ENCODE measurements at regions not wholly inside any gene's neighbourhood (a gene's known extent, or its start where the extent isn't known, plus 50 kb on each side); places are given as distances from the start of the nearest gene placed in this dataset.

- Histone ChIP-seq H3K79me2 (ENCODE audit: low read depth) (no peaks in the 10 kb centered on the region), H4K20me1 (ENCODE audit: low read depth) (no peaks in the 10 kb centered on the region), H3F3A (ENCODE audit: low read depth) (no peaks in the 10 kb centered on the region), H3K27me3 (no peaks in the 10 kb centered on the region), H3K9ac (no peak overlapping the region), H3K4me3 (no peak overlapping the region), H3K4me2 (no peak overlapping the region), H3K4me1 (no peaks in the 10 kb centered on the region), H3K36me3 (no peaks in the 10 kb centered on the region), H3K27ac (no peak overlapping the region), H2AFZ (replicated peaks) (no peak overlapping the region), H3K9me3 (ENCODE audit: low read depth) (no peaks in the 10 kb centered on the region)
- DNase-seq (ENCODE audit: low spot score) = no peak
- Mint-ChIP-seq H3K27me3 (ENCODE audit: insufficient read depth, low read depth) (no peaks in the 10 kb centered on the region), H3K9me3 (no peaks in the 10 kb centered on the region), H3K4me1 (no peaks in the 10 kb centered on the region), H3K27ac (no peak overlapping the region), H3K36me3 (no peaks in the 10 kb centered on the region), H3K4me3 (no peak overlapping the region)
- TF ChIP-seq EZH2phosphoT487 (IDR thresholded peaks at IDR 0.05) = no peak
Measured at GRCh38 chr9:118426772-118427171, 722.6 kb downstream of the TLR4 start.

GRCh38 chr9:118438810-118439209 is 734.6 kb downstream of the TLR4 start:
- no peaks in the 10 kb centered on the region for H3K27me3 ChIP-seq
- H3K27me3 Mint-ChIP-seq (ENCODE audit: insufficient read depth, low read depth) = no peaks in the 10 kb centered on the region
- H3K79me2 ChIP-seq (ENCODE audit: low read depth) = no peaks in the 10 kb centered on the region
- no peaks in the 10 kb centered on the region for H3K9me3 ChIP-seq (ENCODE audit: low read depth)
- H3K4me1 ChIP-seq = peaks cover 16% of the 10 kb centered on the region
- H3F3A ChIP-seq (ENCODE audit: low read depth) = peaks cover 14% of the 10 kb centered on the region
- H3K9me3 Mint-ChIP-seq = no peaks in the 10 kb centered on the region
- H3K36me3 Mint-ChIP-seq = no peaks in the 10 kb centered on the region
- TF ChIP-seq EZH2phosphoT487 (IDR thresholded peaks at IDR 0.05) (no peak), CTCF (IDR thresholded peaks at IDR 0.05) (no peak), EZH2 (IDR thresholded peaks at IDR 0.05) (no peak)
- H2AFZ ChIP-seq (replicated peaks) = peak overlapping the region; percentile 12
- H3K9ac ChIP-seq = no peak overlapping the region
- peak overlapping the region; percentile 72 for H3K27ac ChIP-seq
- no peaks in the 10 kb centered on the region for H3K36me3 ChIP-seq
- no peak overlapping the region for H3K27ac Mint-ChIP-seq
- H3K4me3 ChIP-seq = no peak overlapping the region
- no peak for DNase-seq (ENCODE audit: low spot score)
- peaks cover 12% of the 10 kb centered on the region for H3K4me1 Mint-ChIP-seq
- H3K4me2 ChIP-seq = peak overlapping the region; percentile 31
- H4K20me1 ChIP-seq (ENCODE audit: low read depth) = no peaks in the 10 kb centered on the region
- H3K4me3 Mint-ChIP-seq = no peak overlapping the region

GRCh38 chr9:118439441-118439840 is 735.2 kb downstream of the TLR4 start:
- peak; percentile 5 for DNase-seq (ENCODE audit: low spot score)
- H3K9me3 ChIP-seq (ENCODE audit: low read depth) = no peaks in the 10 kb centered on the region
- H3K4me2 ChIP-seq = peak overlapping the region; percentile 31
- Mint-ChIP-seq H3K27me3 (ENCODE audit: insufficient read depth, low read depth) (no peaks in the 10 kb centered on the region), H3K9me3 (no peaks in the 10 kb centered on the region), H3K27ac (no peak overlapping the region), H3K36me3 (no peaks in the 10 kb centered on the region), H3K4me1 (peaks cover 11% of the 10 kb centered on the region), H3K4me3 (no peak overlapping the region)
- H3K9ac ChIP-seq = no peak overlapping the region
- no peak overlapping the region for H3K4me3 ChIP-seq
- H3K27ac ChIP-seq = peak overlapping the region; percentile 72
- TF ChIP-seq CTCF (IDR thresholded peaks at IDR 0.05) = no peak
- no peak for TF ChIP-seq EZH2phosphoT487 (IDR thresholded peaks at IDR 0.05)
- TF ChIP-seq EZH2 (IDR thresholded peaks at IDR 0.05) = no peak
- no peaks in the 10 kb centered on the region for H3K27me3 ChIP-seq
- H4K20me1 ChIP-seq (ENCODE audit: low read depth) = no peaks in the 10 kb centered on the region
- H2AFZ ChIP-seq (replicated peaks) = peak overlapping the region; percentile 12
- peaks cover 16% of the 10 kb centered on the region for H3K4me1 ChIP-seq
- no peaks in the 10 kb centered on the region for H3K36me3 ChIP-seq
- no peaks in the 10 kb centered on the region for H3K79me2 ChIP-seq (ENCODE audit: low read depth)
- H3F3A ChIP-seq (ENCODE audit: low read depth) = peaks cover 14% of the 10 kb centered on the region

DNA sequence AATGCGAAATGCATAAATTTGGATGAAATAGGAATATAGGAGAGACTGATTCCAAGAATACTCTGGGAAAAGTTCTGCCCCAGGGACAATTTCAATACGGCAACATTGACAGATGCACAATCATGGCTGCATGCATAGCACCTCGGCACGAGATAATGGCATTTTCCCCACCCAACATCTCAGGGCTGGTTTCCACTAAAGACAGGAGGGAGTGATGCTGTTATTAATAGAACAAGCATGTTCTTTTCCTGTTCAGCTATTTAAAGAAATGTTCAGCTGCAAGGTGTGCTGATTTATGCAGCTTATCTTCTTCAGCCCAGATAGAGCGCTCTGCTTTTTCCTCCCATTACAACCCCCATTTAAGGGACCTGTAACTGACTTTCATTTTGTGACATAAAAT is 740.2 kb downstream of the TLR4 start:
- Mint-ChIP-seq H3K27ac (no peak overlapping the region), H3K4me1 (peaks cover 15% of the 10 kb centered on the region), H3K9me3 (no peaks in the 10 kb centered on the region), H3K36me3 (no peaks in the 10 kb centered on the region), H3K4me3 (no peak overlapping the region), H3K27me3 (ENCODE audit: insufficient read depth, low read depth) (peaks cover 2% of the 10 kb centered on the region)
- H3K4me3 ChIP-seq = no peak overlapping the region
- no peak overlapping the region for H3K9ac ChIP-seq
- no peaks in the 10 kb centered on the region for H4K20me1 ChIP-seq (ENCODE audit: low read depth)
- no peak overlapping the region for H2AFZ ChIP-seq (replicated peaks)
- H3K4me1 ChIP-seq = peaks cover 6% of the 10 kb centered on the region
- H3K9me3 ChIP-seq (ENCODE audit: low read depth) = no peaks in the 10 kb centered on the region
- H3K27me3 ChIP-seq = no peaks in the 10 kb centered on the region
- DNase-seq (ENCODE audit: low spot score) = no peak
- H3K36me3 ChIP-seq = no peaks in the 10 kb centered on the region
- no peak overlapping the region for H3K4me2 ChIP-seq
- TF ChIP-seq EZH2phosphoT487 (IDR thresholded peaks at IDR 0.05) (no peak), CTCF (IDR thresholded peaks at IDR 0.05) (no peak), EZH2 (IDR thresholded peaks at IDR 0.05) (no peak)
- H3F3A ChIP-seq (ENCODE audit: low read depth) = peaks cover 7% of the 10 kb centered on the region
- no peak overlapping the region for H3K27ac ChIP-seq
- H3K79me2 ChIP-seq (ENCODE audit: low read depth) = no peaks in the 10 kb centered on the region
